ENCODE measurements at regions not wholly inside any gene's neighbourhood (a gene's known extent, or its start where the extent isn't known, plus 50 kb on each side); places are given as distances from the start of the nearest gene placed in this dataset.

DNA sequence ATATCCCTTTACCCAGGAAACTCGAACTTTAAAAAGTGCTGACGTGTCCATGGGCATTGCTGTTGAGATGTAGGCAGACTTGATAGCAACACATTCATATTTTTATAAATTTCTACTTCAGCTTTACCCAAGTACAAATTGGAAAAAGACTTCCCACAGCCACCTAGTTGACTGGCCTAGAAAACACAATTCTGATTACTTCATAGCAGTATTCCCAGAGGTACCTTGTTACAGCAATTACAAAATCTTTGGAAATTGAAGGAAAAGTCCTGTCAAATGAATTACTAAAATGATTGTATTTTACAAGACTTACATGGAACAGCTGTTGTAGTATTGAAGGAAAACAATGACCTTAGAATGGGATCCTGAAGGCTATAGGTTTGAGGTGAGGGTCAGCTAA is 130.7 kb upstream of the NREP start:
- no peak for DNase-seq (ENCODE audit: low spot score)

DNA sequence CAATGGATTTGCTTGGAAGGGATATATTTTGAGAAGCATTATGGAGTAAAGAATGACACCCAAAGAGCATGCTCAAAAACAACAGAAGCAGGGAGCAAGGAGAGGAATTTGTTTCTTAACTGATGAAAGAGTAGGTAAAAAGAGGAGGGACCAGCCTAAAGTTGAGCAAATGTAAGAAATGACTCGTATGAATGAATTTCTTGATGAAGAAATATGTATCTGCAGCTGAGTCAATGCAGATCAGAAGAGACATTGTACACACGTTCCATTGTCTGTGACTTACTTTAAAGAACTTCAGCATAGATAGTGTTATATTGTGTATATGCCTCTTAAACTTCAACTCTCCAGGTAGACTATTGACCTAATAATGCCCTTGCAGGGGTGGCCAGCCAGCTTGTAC is 112.7 kb upstream of the NREP start:
- DNase-seq (ENCODE audit: low spot score), result no peak

DNA sequence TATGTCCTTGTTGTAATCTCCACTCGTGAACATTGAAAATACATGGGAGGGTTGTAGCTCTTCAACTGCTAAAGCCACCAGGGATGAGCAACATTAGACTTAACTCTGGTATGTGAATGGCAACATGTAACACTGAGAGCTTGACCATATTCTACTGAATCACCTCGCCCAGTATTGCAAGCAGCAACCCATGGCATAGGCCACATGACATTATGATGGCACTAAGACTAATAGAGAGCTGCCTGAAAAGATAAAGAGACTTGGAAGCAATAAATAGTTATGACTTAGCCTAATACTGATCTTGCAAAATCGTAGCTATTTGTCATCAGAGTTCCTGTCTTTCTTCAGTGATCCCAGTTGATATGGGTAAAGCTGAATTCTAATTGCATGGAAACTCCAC is 108.4 kb upstream of the NREP start:
- no peak for DNase-seq (ENCODE audit: low spot score)

DNA sequence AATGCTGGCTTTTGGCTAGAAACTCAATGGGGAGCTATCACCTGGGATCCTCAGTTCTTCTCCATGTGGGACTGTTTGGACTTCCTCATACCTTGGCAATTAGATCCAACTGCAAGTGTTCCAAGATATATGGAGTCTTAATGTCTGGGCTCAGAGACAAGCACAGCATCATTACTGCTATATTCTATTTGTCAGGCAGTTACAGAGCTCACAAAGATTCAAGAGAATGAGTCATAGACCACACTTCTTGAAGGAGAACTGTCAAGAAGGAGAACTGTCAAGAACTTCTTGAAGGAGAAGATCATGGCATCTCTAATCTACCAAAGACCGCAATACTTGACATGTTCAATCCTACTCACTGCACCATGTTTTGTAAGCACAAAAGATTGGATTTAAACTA is 106.8 kb upstream of the NREP start:
- DNase-seq (ENCODE audit: low spot score), result no peak

DNA sequence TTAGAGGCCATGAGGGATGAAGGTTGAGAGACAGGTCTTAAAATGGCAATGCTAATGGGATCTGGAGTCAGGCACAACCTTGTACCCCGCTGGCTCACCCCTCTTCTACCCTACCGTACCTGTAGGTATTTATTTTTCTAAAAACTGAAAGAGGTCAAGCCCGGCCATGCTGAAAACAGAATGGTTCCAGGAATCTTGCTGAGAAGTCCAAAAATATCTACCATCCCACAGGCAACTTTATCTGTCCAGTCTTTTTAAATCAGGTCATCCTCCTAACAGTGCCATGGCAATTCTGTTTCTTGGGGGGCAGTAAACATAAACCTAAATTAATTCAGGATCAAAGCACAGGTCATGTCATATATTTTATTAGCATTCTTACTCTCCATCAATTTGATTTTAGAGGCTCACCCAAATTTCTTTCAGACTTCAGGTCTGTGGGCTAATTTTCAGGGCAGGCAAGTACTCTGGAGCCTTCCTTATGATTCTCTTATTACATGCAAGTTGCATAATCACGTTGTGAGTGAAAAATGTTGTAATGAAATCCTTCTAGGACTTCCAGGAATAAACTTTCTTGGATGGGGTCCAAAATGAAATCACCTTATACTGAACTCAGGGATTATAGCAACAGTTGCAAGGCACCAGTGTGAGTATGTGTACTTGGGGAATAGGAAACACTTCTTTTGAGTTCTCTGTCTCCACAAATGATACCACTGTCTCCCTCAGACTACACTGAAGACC is 102.7 kb upstream of the NREP start:
- no peak for DNase-seq (ENCODE audit: low spot score)

DNA sequence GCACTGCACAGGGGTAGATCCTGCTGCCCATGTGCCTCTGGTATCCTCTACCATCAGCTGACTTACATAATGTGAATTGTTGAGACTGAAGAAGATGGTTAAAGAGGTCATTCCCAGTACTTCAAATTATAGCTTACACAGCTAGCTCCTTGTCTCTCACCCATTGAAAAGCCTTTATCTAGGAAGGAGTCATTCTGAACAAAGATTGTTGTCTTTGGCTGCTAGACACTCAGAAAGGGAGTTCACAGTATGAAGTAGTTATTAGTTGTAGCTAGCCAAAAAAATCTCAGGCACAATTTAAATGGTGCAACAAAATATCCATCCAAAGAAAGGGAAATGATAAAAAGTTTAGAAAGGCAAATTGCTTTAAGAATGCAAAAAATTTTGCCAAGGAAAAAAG is 102.0 kb upstream of the NREP start:
- no peak for DNase-seq (ENCODE audit: low spot score)

DNA sequence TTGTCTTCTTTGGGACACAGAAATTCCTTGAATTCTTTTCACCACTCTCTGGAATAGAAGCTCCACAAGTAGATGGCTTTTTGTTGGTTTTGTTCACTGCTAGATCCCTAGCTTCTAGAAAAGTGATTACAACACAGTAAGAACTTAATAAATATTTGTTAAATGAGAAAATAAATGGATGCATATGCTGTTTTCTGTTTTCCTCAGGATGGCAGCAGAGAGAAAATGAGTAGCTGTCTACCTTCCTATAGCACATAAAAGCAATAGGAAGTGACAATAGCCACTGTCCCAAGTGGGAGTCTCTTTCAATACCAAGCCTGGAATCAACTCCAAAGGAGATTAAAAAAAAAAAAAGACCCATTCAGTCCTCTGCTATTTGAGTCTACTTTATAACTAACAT is 100.6 kb upstream of the NREP start:
- DNase-seq (ENCODE audit: low spot score), result no peak

DNA sequence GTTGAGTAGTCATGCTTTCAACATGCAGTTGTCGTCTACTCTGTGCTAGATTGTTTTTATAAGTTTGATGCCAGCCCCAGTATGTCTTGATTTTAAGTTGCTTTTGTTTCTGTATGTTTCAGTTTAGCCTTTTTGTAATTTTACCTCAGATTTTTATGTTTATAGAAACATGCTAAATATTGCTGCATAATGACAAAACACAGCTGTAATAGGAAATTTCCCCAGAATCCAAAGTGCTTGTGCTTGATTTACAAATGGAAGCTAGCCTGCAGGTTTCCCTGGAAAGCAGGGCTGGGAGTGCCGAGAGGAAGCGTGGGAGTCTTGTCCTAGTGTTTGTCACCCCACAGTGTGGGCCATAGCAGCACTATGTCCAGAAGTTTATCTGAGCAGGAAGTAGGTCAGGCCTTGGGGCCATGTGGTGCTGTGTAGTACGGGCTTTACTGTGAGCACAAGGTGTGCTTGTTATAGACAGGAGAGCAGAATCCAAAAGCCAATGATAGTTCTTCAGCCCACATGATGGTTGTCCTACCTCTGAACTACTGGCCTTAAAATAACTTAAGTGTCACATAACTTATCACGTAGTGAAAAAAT is 100.0 kb upstream of the NREP start:
- no peak for DNase-seq (ENCODE audit: low spot score)

DNA sequence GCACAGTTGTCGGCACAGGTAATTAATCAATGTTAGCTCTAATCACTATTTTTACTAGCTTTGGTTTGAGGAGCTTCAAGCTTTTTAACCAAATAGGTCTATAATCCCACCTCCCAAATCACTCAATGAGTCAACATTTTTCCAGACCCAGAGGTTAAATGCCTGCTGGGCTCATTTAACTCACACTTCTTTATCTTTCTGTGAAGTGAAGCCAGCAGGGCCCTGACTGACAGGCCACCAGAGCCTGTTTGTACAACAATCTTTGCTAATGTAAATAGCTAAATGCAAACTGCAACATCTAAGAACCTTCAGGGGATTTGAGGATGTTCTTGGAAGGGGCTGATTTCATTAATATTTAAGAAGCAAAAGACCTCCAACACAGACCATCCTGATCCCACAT is 98.4 kb upstream of the NREP start:
- DNase-seq (ENCODE audit: low spot score), result no peak

DNA sequence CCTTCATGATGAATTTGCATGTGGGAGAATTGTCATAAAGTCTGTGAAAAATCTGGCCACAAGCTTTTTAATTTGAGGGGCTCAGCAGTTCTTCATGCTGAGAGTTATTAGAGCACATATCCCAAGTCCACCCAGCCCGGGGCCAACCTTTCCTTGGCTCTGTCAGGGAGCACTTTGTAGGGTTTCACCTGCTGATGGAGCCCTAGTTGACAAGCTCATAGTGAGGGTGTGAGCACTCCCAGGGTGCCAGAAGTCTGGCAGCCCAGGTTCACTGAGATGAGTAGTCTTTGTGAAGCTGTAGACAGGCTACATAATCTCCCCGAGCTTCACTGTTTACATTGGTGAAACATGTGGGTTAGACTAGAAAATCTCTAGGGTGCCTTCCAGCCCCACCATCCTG is 97.2 kb upstream of the NREP start:
- DNase-seq (ENCODE audit: low spot score), result no peak

DNA sequence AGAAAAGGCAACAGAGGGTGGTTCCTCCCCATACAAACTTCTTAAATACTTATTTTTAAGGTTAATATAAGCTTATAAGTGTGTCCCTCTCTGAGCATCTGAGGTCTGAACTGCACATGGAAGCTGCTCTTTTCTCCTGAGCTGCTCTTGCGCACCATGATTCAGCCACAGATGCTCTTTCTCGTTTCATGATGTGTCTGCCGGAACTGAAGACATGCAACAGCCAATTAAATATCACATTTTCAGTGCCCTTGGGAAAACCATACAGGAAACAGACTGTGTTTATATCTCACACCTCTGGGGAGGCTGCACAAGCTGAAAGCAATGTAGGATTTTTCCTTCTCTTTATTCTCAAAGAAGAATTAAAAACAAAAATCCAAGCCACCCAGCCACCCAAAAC is 96.8 kb upstream of the NREP start:
- no peak for DNase-seq (ENCODE audit: low spot score)

DNA sequence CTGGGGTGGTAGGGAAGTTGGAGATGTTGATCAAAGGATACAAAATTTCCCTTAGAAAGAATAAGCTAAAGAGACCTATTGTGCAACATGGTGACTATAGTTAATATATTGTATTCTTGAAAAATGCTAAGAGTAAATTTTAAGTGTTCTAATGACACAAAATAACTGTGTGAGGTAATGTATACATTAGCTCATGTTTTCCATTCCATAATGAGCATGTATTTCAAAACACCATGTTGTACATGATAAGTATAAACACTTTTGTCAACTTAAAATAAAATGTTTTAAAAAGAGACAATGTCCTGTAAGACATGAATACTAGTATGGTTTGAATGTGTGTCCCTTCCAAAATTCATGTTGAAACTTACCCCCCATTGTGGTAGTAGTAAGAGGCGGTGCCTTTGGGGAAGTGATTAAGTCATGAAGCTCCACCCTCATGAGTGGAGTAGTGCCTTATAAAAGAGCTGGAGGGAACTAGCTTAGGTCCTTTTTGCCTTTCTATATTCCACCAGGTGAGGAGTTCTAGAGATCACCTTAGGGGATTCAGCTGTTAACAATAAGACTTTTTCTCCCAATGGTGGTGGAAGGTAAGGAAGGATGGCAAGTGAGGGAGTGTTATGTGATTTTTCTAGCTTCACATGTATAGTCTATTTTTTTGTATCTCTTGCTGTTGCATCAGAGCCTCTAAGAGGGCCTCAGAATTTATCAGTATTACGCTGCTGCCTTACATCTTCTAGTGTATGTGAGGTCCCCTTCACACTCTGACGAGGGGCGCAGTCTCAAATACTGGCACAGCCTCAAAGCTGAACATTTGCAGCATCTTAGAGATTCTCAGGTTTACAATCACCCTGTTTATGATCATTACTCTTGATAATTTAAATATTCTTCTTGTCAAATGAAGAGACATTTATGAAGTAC is 94.9 kb upstream of the NREP start:
- DNase-seq (ENCODE audit: low spot score), result no peak

DNA sequence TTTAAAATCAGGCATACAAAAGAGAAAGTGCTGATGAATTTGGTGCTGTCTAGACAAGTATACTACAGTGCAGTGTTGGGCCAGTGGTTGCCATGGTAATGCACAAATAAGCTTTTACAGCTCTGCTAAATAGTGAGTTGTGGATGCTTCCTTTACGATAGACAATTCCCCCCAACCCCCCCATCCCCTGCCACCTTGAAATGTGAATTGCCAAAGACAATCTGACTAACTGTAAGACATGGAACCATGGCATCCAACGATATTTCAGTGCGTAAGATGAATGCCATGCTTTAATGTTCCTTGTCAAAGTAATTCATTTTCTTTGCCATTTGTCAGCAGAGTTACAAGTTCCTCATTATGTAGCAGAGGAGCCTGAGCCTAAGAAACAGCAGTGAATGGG is 91.5 kb upstream of the NREP start:
- no peak for DNase-seq (ENCODE audit: low spot score)

DNA sequence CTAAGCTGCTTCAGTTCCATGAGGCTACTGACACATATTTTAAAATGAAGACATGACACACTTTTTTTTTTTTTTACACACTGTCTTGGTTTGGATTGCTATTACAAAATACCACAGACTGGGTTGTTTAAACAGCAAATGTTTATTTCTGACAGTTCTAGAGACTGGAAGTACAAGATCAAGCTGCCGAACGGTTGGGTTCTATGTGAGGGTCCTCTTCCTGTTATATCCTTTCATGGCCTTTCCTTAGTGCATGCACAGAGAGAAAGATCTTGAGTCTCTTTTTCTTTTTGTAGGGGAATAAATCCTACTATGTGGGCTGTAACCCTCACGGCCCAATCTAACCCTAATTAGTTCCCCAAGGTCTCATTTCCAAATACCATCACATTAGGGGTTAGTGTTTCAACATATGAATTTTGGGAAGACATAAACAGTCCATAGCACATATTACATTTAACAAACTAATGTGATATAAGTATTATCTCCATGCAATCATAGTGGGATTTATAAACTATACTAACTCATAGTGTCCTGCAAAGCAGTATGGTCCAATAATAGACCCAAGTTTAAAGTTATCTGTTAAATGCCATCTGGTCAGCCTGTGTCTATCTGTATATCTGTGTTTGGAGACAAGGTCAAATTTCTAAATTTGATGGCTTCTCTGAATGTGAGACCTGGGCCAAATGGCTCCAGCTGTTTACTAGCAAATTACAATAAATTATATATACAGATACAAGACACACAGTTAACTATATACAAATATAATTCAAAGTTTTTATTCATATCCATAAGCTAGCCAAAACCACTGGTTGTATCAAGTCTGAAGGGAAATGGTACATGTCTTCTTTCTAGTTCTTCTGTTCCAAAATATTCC is 90.3 kb upstream of the NREP start:
- DNase-seq (ENCODE audit: low spot score), result no peak

DNA sequence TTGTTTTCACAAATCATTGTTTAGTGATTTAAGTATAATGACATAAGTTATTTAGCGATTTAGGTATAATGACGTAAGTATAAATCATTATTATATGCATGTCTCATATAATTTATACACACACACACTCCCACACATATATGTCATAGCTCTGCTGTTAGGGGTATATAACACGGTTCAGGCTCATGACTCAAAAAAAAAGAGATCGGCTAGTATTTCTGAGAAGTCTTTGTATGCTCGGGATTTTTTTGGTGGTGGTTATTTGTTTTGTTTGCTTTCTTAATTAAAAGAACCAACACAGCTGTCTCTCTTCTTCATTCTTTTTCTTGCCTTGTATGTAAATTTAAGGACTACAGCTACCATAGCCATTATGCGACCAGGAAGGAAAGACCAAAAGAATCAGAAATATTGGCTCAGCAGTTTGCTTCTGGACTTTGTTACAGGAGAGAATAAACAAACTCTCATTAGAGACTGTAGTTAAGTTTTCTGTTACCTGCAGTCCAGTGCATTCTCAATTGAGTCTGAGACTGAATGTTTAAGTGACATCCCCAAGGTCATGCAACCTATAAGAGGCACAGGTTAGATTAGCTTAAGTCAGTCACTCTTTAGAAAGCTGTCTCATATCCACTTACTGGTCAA is 83.2 kb upstream of the NREP start:
- DNase-seq (ENCODE audit: low spot score), result no peak

DNA sequence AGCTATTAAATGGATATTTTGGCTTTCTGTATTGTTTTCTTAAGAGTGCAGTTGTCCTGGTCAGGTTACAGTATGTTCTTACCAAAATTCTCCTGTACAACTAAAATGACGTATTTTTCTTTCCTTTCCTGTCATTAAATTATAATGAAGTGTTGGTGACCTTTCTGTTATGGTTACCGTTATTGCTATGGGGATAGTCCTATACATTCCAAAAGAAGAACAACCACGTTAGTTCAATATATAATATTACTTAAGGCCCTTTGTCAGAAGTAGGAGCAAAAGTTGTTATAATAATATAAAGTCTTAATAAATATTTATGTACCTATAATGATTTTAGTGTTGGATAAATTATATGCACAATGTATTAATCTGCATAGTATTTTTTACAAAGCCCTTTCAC is 82.4 kb upstream of the NREP start:
- DNase-seq (ENCODE audit: low spot score), result no peak

DNA sequence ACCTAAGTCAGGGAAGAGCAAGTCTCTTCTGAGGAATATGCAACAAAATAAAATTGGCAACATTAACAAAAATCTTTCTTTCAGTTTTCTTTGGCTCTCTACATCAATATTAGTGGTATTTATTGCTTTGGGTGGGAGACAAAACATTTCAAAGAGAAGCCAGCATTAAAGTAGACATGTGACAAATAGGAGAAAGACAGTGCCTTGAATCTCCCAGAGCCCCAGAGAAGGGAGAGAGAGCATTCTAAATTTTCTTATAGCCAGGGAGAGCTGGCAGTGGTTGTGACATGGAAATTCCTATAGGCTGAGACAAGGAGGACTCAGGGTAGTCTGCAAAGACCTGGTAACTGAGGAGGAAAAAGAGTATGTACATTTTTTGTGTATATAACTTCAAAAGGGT is 79.4 kb upstream of the NREP start:
- no peak for DNase-seq (ENCODE audit: low spot score)

DNA sequence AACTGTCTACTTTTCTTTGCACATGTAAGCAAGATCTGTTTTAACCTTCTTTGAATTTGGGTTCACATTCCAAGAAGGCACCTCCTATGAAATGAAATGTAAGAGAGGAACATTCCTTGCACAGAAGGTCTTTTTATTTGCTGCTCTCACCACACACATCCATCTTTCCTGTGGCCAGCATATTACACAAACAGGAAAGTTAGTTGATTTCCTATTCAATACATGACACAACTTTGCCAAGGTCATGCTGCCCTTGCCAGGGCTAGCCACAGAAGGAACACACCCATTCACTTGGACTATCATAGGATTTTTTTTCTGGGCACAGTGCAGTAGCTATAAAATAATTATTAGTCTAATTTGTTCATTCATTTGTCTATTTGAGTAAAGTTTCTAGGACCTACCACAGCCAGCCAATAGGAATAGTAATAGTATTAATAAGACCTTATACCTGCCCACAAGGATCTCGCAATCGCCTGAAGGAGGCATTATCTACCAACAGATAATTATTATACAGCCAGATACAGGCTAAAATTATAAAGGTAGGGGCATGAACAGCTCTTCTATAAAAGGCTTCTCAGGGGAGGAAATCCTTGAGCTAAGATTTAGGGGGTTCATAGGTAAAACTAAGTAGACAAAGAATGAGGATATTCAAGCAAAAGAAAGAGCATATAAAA is 78.1 kb upstream of the NREP start:
- DNase-seq (ENCODE audit: low spot score), result no peak

DNA sequence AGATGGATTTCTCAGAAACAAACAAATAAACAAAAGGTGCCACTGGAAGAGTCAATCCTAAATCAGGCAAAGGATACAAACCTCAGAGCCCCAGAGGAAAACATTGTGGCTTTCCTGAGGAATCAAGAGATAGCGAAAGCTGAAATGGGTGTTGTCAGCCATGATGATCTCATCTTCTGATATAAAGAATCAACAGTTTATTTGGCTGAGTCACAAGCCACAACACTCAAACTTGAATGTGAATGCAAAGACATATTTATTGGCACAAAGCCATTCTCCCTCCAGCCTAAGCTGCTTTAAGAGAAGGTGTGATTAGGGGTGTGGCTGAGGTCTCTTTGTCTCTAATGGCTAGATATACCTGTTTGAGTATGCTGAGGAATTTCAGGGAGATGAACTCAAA is 73.3 kb upstream of the NREP start:
- DNase-seq (ENCODE audit: low spot score), result no peak

DNA sequence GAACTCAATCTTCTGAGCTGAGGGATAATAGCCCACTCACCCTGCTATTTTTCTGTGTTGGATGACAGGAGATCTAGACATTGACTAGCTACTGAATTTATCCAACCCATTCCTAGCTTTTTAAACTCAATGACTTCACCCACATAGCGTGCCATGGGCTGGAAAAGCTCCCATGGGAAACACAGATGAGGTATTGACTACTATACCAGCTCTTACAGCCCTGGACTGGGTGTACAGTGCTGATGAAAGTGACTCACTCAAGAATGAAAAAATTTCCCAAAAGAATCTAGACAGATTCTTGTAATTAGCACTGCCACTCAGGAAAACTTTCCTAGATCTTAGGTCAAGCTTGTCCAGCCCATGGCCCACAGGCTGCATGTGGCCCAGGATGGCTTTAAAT is 72.7 kb upstream of the NREP start:
- DNase-seq (ENCODE audit: low spot score), result no peak

DNA sequence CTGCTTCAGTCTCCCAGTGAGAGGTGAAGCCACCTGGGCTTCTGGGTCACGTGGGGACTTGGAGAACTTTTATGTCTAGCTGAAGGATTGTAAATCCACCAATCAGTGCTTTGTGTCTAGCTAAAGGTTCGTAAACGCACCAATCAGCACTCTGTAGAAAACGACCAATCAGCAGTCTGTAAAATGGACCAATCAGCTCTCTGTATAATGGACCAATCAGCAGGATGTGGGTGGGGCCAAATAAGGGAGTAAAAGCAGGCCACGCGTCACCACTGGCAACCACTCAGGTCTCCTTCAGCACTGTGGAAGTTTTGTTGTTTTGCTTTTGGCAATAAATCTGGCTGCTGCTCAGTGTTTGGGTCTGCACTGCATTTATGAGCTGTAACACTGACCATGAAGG is 69.1 kb upstream of the NREP start:
- DNase-seq (ENCODE audit: low spot score), result no peak
